ENCODE measurements at regions not wholly inside any gene's neighbourhood (a gene's known extent, or its start where the extent isn't known, plus 50 kb on each side); places are given as distances from the start of the nearest gene placed in this dataset.
A peak's percentile ranks its signal among the peaks of the same experiment; 100 is the strongest.

DNA sequence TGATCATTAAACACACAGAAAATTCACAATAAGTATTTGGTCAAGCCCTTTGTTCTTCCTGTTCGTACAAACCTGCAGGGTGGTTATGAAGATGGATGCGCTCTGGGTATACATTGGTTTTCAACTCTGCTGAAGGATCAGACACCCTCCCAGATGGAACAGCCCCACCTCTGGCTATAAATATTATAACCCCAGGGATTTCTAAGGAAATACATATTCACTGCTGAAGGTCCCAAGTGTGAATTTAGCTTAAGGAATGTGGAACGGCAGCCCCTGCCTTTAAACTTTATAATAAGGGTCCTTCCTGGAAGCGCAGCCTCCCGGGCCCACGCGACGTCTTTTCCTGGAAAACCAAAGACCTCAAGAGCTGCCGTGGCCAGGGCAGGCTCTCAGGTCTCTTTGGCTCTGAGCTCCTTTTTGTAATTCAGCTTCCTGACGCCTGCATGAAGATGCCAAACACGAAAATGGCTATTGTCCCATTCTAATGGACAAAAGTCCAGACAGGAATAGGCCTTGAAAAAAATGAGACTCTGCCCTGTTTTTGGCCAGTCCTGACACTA lies 172.4 kb upstream of the SSTR4 start:
- DNase-seq = no peak

DNA sequence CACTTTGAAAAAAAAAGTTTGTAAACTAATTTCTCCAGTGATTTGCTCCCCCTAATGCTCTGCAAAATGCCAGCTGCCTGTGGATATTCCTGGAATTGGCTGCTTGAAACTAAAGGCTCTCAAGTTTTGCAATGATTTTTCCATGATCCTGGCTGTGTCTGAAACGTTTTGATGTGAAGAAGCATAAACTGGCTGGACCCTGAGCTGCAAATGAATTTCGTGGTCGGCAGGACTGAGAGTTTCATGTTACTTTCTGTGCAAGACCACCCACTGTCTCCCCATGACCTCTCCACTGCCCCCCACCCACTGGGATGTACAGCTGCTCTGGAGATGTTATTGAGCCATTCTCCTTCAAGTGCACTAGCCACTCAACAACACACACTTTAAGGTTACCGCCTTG lies 171.3 kb upstream of the SSTR4 start:
- DNase-seq = no peak

DNA sequence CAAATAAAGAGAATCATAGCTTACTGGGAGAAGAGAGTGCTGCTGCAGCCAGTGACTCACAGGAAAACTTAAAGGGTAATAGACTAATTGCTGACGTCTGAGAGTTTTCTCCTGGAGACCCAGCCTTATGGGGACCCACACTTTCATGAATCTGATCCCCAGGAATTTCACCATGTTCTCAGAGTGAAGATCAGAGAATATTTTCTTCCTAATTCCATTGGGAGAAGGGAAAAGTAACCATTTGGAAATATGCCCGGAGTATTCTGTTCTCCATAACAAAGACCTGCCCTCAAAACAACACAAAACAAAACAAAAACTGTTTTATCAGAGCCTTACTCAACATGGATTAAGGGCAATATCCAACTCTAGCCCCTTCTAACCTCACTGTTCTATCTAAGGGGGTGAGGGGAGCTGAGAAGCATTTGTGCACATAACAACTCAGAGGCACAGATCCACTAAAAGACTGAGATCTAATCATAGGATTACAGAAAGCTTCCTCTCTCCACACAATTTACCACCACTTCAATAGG lies 168.2 kb upstream of the SSTR4 start:
- no peak for DNase-seq

GRCh38 chr20:22878166-22878565 lies 156.9 kb upstream of the SSTR4 start:
- no peak for DNase-seq

DNA sequence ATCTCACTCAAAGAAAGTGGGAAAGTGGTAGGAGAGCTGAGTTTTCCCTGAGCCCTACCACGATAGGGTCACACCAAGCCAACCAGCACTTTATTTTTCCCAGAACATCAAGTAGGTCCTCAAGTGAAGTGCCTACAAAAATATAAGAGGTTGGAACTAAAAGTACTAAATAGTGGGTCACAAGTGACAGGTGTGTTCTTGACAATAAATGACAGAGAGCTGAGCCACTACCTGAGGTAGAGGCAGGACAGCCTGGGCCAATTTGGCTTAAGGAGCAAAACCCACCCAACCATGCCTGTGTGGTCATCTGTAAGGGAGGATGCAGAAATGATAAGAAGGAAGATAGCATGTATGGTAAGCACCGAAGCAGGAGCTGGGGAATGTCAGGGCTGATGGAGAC lies 154.8 kb upstream of the SSTR4 start:
- DNase-seq = no peak

DNA sequence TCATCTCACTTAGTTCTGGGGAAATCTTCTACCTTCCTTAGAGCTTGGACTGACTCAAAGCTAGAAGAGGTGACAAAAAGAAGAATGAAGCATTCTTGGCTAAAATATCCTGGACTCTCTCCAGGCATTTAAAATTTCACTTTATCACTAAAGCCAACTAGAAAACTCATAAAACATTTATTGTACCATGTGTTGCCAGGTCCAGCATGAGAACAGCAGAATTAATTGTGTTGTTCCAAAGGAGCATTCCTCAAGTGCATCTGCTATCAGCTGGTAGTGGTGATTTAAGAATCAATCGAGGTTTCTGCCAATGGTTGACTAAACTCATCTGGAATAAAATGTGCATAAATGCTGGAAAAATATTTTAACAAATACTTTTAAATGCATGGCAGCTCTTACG lies 147.3 kb upstream of the SSTR4 start:
- no peak for DNase-seq

DNA sequence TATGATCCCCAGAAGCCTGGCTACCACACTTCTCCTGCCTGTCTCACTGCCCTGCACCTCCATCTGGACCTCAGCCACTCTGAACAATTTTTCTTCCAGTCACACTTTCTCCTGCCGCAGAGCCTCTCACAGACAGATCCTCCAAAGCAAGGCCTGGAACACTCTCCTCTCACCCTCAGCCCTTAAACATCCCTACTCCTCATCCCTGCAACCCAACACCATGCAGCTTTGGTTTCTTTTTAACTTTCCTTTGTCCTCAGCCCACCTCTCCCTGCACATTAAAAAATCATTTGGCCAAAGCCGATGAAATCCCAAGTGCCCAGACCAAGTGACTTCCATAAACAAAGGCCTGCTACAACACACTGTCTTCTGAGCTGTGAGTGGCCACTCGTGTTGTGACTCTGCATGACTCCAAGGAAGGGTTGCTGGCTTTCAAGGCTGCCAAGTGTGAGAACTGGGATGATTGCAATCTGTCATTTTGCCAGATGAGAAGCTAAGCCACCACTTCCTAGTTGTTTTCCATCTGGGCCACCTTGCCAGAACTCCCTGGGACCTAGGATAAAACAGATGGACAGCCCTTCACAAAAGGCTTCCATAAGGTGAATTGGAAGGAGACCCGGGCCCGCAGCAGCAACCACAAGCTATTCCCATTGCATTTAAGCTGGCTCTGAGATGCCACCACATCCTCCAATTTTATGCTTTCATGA lies 144.4 kb upstream of the SSTR4 start:
- DNase-seq = no peak

GRCh38 chr20:22901164-22901563 lies 133.9 kb upstream of the SSTR4 start:
- DNase-seq = no peak

DNA sequence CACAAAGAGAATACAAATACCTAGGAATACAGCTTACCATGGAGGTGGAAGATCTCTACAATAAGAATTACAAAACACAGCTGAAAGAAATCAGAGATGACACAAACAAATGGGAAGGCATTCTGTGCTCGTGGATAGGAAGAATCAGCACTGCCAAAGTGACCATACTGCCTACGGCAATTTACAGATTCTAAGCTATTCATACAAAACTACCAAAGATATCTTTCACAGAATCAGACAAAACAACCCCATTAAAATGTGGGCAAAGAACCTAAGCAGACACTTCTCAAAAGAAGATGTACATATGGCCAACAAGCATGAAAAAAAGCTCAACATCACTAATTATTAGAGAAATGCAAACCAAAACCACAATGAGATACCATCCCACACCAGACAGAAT lies 133.2 kb upstream of the SSTR4 start:
- DNase-seq = no peak

DNA sequence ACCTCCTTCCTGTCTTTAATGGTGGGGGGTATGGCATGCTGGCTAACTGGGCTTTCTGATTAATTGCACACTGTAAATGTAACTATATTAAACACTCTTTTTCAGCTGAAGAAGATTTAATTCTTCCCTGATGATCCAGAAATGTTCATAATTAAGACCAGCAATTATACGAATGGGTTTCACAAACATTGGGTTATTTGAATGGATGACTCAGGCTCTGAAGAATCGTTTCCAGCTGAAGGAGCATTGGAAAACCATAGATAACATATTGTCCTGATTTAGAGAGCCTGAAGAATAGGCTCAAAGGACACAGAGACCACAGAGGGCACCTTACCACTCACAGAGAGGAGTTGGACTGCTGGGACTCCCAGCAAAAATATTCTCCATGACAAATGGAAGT lies 130.7 kb upstream of the SSTR4 start:
- no peak for DNase-seq

DNA sequence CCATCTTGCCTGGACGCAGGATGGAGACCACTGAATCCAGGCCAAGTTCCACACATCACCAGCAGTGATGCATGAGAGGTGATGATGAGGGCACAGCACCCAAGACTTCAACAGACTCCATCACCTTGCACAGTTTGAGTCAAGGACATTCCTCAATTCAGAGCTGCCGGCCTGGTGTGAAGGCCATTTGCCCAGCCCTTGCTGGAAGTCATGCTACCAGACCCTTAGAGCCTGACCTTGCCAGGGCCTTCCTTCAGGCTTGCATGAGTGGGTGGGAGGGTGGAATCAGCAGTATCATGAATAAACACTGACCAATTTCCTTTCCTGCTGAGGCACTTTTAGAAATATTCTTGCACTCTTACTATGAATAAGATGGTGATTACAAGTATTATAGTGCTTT lies 130.2 kb upstream of the SSTR4 start:
- DNase-seq = no peak

GRCh38 chr20:22905658-22906057 lies 129.5 kb upstream of the SSTR4 start:
- no peak for DNase-seq

GRCh38 chr20:22908437-22908836 lies 126.7 kb upstream of the SSTR4 start:
- DNase-seq = no peak

DNA sequence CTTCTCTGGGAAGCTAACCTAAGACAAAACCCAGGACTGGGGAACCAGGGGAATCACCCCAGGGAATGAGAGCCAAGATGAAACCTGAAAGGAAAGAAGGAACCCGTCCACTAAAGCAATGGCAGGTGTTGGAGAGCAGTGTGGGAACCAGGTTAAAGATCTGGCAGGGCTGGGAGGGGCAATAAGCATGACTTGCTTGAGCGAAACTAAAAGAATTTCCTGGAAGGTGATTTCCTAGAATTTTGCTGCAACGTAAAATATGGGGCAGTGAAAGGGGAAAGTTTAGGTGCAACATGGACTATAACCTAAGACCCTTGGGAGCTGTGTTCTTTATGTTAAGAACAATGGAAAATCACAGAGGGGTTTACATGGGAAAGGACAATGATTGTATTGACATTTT lies 126.2 kb upstream of the SSTR4 start:
- DNase-seq = no peak

- no peak for DNase-seq
These were observed 125.7 kb upstream of the SSTR4 start for GRCh38 chr20:22909436-22909835.

DNA sequence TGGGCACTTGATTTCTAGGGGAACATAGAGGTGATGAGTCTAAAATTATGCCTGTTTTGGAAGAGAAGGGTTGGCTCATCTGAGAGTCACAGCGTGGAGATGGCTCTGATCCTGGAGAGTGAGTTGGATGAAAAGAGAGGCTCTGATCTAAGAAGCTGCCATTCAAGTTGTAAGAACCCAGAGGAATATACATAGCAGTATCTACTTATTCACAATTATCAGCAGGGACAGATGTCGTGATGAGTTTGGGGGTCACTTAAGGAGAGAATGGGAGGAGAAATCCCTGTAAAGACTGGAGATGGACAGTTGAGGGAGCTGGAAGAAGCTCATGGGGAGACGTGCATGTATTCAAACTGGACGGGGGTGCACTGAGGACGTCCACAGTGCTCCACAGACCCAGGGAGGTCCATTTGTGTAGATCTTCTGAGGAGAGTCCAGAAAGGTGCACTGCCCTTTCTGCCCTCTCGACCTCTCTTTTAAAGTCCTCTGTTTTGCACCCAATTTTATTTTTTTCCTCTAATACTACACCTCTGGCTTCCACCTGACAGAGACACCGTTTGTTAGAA lies 124.7 kb upstream of the SSTR4 start:
- no peak for DNase-seq

- no peak for DNase-seq
These were observed 120.8 kb upstream of the SSTR4 start for GRCh38 chr20:22914291-22914690.

GRCh38 chr20:22915512-22915911 lies 119.6 kb upstream of the SSTR4 start:
- DNase-seq = no peak

DNA sequence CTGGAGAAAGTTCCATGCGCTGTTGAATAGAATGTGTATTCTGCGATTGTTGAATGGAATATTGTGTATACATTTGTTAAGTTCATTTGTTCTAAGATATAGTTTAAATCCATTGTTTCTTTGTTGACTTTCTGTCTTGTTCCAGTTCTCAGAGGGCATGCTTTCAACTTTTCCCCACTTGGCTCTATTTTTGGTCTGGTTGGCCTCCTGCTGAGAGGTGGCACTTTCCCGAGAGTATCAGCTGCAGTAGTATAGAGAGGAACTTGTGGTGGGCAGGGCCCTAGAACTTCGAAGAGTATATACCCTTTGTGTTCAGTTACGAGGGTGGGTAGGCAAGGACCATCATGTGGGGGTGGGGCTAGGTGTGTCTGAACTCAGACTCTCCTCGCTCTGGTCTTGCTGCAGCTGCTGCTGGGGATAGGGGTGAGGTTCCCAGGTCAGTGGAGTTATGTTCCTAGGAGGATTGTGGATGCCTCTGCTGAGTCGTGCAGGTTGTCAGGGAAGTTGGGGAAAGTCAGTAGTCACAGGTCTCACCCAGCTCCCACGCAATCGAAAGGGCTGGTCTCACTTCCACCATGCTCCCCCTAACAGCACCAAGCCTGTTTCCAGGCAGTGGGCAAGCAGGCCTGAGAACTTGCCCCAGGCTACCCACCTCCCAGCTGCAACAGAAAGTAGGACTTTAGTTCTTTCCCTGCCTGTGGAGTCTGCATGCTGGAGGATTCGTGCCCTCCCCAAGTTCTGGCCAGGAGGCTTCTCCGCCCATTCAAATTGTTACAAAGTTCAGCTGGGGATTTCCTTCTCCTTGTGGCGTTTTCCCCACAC lies 118.9 kb upstream of the SSTR4 start:
- DNase-seq = no peak

GRCh38 chr20:22918286-22918983 lies 116.7 kb upstream of the SSTR4 start:
- no peak for DNase-seq

- no peak for DNase-seq
These were observed 114.2 kb upstream of the SSTR4 start for GRCh38 chr20:22920898-22921297.

- DNase-seq = peak; percentile 91
These were observed 113.3 kb upstream of the SSTR4 start for GRCh38 chr20:22921595-22922421.
